H7 (cell line): ENCODE measurements at regions not wholly inside any gene's neighbourhood (a gene's known extent, or its start where the extent isn't known, plus 50 kb on each side); places are given as distances from the start of the nearest gene placed in this dataset.

Source experiments
- DNase-seq: peaks from one replicate; pipeline ENCODE4 v3.0.0; 2012
- H3K27me3 ChIP-seq: 2 replicates; pipeline ENCODE4 v1.6.0; 2011; ENCODE audit warnings: mild to moderate bottlenecking, low read length; ENCODE audit not compliant: control insufficient read depth, insufficient read depth
- H3K36me3 ChIP-seq: replicated peaks from 2 replicates; pipeline ENCODE4 v1.5.1; 2011; ENCODE audit warnings: low read length; ENCODE audit not compliant: control insufficient read depth, insufficient read depth
- H3K4me3 ChIP-seq: 2 replicates; pipeline ENCODE4 v1.5.1; 2011; ENCODE audit warnings: low read depth, mild to moderate bottlenecking, control low read depth, low read length, moderate library complexity; ENCODE audit not compliant: insufficient read depth

- H3K4me3 ChIP-seq: no peak overlapping the region
- DNase-seq: no peak
- no peaks in the 10 kb centered on the region for H3K36me3 ChIP-seq
- no peaks in the 10 kb centered on the region for H3K27me3 ChIP-seq
Observed at GRCh38 chr2:3098231-3098630, 279.4 kb downstream of the EIPR1 start.

DNA sequence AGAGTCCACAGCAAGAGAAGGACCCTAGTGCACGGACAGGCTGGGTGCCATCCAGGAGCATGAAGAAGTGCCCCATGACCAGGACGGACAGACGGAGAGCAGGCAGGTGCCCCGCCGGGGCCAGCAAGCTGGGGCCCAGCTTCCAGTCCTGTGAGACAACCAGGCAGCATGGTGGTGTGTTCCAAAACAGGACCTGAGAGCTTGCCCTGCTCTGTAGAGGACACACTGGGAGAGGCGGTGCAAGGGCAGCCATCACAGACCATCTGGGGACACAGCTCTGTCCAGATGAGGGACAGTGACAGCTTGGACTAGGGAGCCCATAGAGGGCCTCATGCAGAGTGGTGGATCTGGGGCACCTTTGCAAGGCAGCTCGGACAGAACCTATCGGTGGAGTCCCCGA lies 279.8 kb downstream of the EIPR1 start:
- H3K4me3 ChIP-seq: no peak overlapping the region
- H3K36me3 ChIP-seq: no peaks in the 10 kb centered on the region
- no peaks in the 10 kb centered on the region for H3K27me3 ChIP-seq
- no peak for DNase-seq

DNA sequence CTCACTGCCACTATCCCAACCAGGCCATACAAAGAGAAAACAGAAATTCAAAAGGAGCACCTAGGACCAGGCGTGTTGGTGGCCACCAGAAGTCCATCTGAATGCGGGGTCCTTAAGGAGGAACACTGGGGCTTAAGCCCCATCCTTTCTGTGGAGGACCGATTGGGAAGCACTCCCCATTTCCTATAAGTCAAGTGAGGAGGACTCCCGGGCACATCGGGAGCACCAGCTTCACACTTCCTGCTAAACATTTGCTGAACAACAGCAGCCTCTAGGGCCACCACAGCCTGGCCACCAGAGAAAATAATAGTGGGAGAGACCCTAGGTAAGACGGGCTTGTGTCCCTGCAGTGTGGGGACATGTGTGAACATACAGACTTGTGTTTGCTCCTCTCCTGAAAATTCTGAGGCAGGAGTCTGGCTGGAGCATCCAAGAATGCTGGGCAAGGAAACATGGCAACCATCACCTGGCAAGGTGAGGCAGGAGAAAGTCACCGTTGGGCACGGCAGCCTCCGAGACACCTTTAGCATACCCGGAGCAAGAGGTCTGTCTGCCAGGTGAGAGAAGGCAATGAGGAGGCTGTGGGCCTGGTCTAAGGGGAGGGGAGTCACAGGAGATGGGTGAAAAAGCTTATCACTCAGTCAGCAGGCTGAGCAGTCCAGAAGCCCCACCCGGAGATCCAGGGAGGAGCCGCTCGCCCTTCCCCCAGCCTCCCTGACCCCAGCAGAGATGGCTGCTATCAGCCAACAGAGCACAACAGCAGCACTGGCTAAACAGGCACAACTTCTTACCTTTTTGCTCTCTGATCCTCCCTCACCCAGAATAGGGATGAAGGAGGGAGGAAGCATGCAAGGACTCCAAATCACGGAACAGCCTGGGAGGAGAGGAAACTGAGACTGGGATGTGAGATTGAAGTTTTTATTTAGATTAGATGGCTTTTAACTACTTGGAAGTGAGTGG lies 282.3 kb downstream of the EIPR1 start:
- peak; percentile 2 for DNase-seq
- Histone ChIP-seq H3K4me3 (no peak overlapping the region), H3K27me3 (no peaks in the 10 kb centered on the region), H3K36me3 (no peaks in the 10 kb centered on the region)

DNA sequence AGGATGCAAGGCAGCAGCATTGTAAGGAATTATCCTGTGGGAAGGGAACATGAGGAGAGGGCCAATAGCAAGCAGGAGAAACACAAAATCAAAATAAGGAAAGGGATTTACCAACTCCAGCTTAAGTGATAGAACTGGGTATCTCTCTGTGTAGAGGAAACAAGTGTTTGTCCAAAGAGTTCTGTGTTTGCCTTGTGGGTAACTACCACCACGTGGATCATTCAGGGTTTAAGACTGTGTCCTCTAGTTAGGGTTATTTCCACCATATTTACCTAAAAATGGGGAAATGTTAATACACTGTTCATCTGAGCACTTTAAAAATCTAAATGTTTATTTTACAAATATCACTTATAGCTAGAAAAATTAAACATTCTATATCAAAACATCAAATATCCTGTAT lies 283.3 kb downstream of the EIPR1 start:
- Histone ChIP-seq H3K4me3 (no peak overlapping the region), H3K27me3 (no peaks in the 10 kb centered on the region), H3K36me3 (no peaks in the 10 kb centered on the region)
- no peak for DNase-seq

GRCh38 chr2:3091696-3092095 lies 285.9 kb downstream of the EIPR1 start:
- Histone ChIP-seq H3K27me3 (no peaks in the 10 kb centered on the region), H3K36me3 (no peaks in the 10 kb centered on the region), H3K4me3 (no peak overlapping the region)
- no peak for DNase-seq

- H3K4me3 ChIP-seq: no peak overlapping the region
Observed at GRCh38 chr2:3082705-3083104, 294.9 kb downstream of the EIPR1 start.

GRCh38 chr2:3079959-3080948 lies 297.4 kb downstream of the EIPR1 start:
- H3K27me3 ChIP-seq: no peaks in the 10 kb centered on the region
- no peaks in the 10 kb centered on the region for H3K36me3 ChIP-seq
- DNase-seq: no peak

More at GRCh38 chr2:3082705-3083104, 294.9 kb downstream of the EIPR1 start:
- DNase-seq: no peak
- H3K36me3 ChIP-seq: no peaks in the 10 kb centered on the region
- no peaks in the 10 kb centered on the region for H3K27me3 ChIP-seq

DNA sequence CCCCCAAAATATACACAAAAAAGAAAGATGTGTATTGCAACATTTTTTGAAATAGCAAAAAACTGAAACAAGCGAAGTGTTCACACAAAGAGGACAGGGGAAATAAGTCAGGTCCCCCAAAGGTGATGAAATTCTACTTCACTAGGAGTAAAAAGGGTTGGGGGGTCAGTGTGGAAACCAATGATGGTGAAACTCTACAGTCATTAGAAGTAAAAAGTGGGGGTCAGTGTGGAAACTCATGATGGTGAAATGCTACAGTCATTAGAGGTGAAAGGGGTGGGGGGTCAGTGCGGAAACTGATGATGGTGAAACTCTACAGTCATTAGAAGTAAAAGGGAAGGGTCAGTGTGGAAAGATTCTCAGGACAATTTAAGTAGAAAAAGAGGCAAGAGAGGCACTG lies 298.2 kb downstream of the EIPR1 start:
- H3K4me3 ChIP-seq: no peak overlapping the region
- no peaks in the 10 kb centered on the region for H3K27me3 ChIP-seq
- no peaks in the 10 kb centered on the region for H3K36me3 ChIP-seq
- no peak for DNase-seq

More at GRCh38 chr2:3079959-3080948, 297.4 kb downstream of the EIPR1 start:
- no peak overlapping the region for H3K4me3 ChIP-seq

GRCh38 chr2:3078684-3079083 lies 298.9 kb downstream of the EIPR1 start:
- no peak for DNase-seq
- Histone ChIP-seq H3K36me3 (no peaks in the 10 kb centered on the region), H3K27me3 (no peaks in the 10 kb centered on the region), H3K4me3 (no peak overlapping the region)

DNA sequence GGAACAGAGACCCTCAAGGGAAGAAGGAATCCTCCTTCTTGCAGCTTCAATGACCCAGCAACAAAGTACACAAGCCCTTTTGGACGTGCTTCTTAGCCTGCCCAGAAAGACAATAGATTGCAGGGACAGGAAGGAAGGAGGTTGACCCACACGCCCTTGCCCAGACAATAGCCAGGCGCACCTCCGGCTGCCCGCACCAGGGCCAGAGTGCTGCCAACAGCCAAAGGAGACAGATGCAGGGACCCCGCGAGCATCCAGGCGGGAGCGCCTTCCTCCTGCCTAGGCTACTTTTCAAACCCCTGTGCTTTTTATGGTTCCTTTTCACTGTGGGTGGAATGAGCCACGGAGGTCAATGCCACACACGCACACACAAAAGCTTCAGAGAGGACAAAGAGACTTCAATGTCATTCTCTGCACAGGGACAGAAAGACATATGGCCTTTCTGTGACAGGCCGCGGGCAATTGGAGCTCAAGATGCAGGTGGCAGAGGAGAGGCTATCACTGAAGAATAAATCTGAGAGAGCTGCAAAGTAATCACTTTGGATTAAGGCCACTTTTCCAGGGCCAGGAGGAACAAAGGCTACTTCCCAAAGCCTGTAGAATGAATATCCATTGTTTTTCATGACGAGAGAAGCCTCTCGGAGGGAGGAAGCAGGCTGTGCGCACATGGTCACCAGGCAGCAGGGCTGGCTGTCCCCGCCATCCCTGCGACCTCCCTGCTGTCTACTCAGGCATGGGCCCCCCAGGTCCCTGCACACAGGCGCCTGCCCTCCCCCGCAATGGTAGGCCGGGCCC lies 300.6 kb downstream of the EIPR1 start:
- H3K4me3 ChIP-seq: no peak overlapping the region
- no peak for DNase-seq

DNA sequence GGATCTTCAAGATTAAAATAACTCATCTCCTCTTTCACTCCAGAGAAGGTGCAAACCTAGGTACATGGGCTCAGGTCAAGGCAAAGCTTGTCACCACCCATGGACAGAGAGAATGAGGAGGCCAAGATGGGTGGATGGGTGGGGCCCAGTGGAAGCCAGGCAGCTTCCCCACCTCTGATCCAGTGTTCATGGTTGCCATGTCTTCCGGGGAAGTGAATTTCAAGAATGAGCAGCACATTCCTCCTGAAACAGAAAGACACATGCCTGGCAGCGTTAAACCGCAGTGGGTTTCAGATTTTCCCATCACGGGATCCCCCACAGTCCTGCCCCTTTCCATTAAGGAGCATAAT lies 301.7 kb downstream of the EIPR1 start:
- H3K4me3 ChIP-seq: no peak overlapping the region
- H3K36me3 ChIP-seq: no peaks in the 10 kb centered on the region
- DNase-seq: no peak
- H3K27me3 ChIP-seq: no peaks in the 10 kb centered on the region

More for the DNA sequence above, 300.6 kb downstream of the EIPR1 start:
- no peaks in the 10 kb centered on the region for H3K36me3 ChIP-seq
- H3K27me3 ChIP-seq: no peaks in the 10 kb centered on the region

DNA sequence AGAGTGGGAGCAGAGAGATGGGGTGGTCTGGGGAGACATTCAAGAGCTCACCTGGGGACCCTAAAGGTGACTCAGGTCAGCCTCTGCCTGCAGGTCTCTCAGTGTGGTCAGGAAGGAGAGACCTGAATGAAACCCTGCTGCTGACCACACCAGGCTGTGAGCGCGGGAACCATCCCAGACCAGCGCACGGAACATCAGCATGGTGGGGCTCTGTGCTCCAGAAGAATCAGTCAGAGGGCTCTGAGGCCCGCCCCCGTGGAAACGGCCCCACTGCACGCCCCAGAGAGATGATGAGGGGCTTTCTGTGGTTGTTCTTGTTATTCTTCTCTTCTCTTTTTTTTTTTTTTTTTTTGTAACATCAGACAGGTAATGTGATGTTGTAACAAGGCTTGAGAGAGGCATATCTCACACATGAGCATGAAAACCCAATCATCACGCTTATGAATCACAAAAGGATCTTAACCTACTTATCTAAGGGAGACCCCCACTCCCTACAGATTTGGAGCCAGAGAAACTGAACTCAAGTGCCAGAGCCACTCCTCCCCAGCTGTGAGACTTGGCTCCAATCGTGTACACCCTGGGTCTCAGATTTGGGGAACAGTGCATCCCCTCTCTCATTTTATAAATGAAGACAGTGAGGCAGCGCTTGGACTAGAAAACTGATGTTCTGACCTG lies 302.2 kb downstream of the EIPR1 start:
- H3K27me3 ChIP-seq: no peaks in the 10 kb centered on the region
- DNase-seq: no peak
- H3K36me3 ChIP-seq: no peaks in the 10 kb centered on the region
- no peak overlapping the region for H3K4me3 ChIP-seq

- H3K27me3 ChIP-seq: no peaks in the 10 kb centered on the region
- DNase-seq: no peak
- no peaks in the 10 kb centered on the region for H3K36me3 ChIP-seq
- no peak overlapping the region for H3K4me3 ChIP-seq
Observed at GRCh38 chr2:3073704-3074103, 303.9 kb downstream of the EIPR1 start.
